CD4-positive, alpha-beta T cell treated with Interleukin-15 for 1 hour (primary cell): ENCODE measurements at regions not wholly inside any gene's neighbourhood (a gene's known extent, or its start where the extent isn't known, plus 50 kb on each side); places are given as distances from the start of the nearest gene placed in this dataset.
A peak's percentile ranks its signal among the peaks of the same experiment; 100 is the strongest.
"Not testable (repeated sequence)": the region's sequence is repeated elsewhere in the genome, so short reads cannot be mapped to it uniquely, and the experiment has no call there.

ENCODE experiments used
- DNase-seq: peaks from one replicate; pipeline ENCODE4 v3.0.0-alpha.2; 2020

- no peak for DNase-seq
These were observed 290.7 kb upstream of the CTNNB1 start for GRCh38 chr3:40908612-40909011.

GRCh38 chr3:40911264-40911663 lies 288.0 kb upstream of the CTNNB1 start:
- DNase-seq = no peak

- no peak for DNase-seq
These were observed 287.4 kb upstream of the CTNNB1 start for GRCh38 chr3:40911928-40912327.

- no peak for DNase-seq
These were observed 286.8 kb upstream of the CTNNB1 start for GRCh38 chr3:40912461-40912860.

GRCh38 chr3:40913192-40913591 lies 286.1 kb upstream of the CTNNB1 start:
- DNase-seq = no peak

GRCh38 chr3:40913641-40914040 lies 285.7 kb upstream of the CTNNB1 start:
- no peak for DNase-seq

GRCh38 chr3:40914475-40914874 lies 284.8 kb upstream of the CTNNB1 start:
- DNase-seq = no peak

- no peak for DNase-seq
These were observed 283.9 kb upstream of the CTNNB1 start for GRCh38 chr3:40915346-40915865.

- DNase-seq = no peak
These were observed 279.3 kb upstream of the CTNNB1 start for GRCh38 chr3:40920041-40920440.

GRCh38 chr3:40921251-40921650 lies 278.1 kb upstream of the CTNNB1 start:
- no peak for DNase-seq

- DNase-seq = no peak
These were observed 276.2 kb upstream of the CTNNB1 start for GRCh38 chr3:40923143-40923542.

- no peak for DNase-seq
These were observed 275.7 kb upstream of the CTNNB1 start for GRCh38 chr3:40923651-40924050.

GRCh38 chr3:40924559-40925141 lies 274.7 kb upstream of the CTNNB1 start:
- no peak for DNase-seq

- no peak for DNase-seq
These were observed 274.1 kb upstream of the CTNNB1 start for GRCh38 chr3:40925231-40925630.

GRCh38 chr3:40930131-40930538 lies 269.2 kb upstream of the CTNNB1 start:
- peak; percentile 19 for DNase-seq

- DNase-seq = no peak
These were observed 268.5 kb upstream of the CTNNB1 start for GRCh38 chr3:40930756-40931155.

- DNase-seq = no peak
These were observed 260.7 kb upstream of the CTNNB1 start for GRCh38 chr3:40938591-40938990.

GRCh38 chr3:40939030-40939740 lies 260.1 kb upstream of the CTNNB1 start:
- DNase-seq = no peak

GRCh38 chr3:40939741-40940130 lies 259.6 kb upstream of the CTNNB1 start:
- no peak for DNase-seq

GRCh38 chr3:40940651-40941050 lies 258.7 kb upstream of the CTNNB1 start:
- DNase-seq = no peak

GRCh38 chr3:40947022-40947421 lies 252.3 kb upstream of the CTNNB1 start:
- DNase-seq = not testable (repeated sequence)

GRCh38 chr3:40949347-40949746 lies 250.0 kb upstream of the CTNNB1 start:
- not testable (repeated sequence) for DNase-seq

- DNase-seq = no peak
These were observed 247.7 kb upstream of the CTNNB1 start for GRCh38 chr3:40951636-40952035.

GRCh38 chr3:40961104-40961857 lies 238.0 kb upstream of the CTNNB1 start:
- DNase-seq = no peak
